Pancreas (tissue), 10 donors: ENCODE measurements at regions not wholly inside any gene's neighbourhood (a gene's known extent, or its start where the extent isn't known, plus 50 kb on each side); places are given as distances from the start of the nearest gene placed in this dataset.

Experiments used
- ATAC-seq, 4 donors: fragments of 200-7000 bp; cut with Tn5 transposase; one replicate each; pipeline versions ENCODE4 v1.8.0 to v1.9.1; 2020; ENCODE audit warnings: mild to moderate bottlenecking in 4 of 4, moderate library complexity in 4 of 4
- DNase-seq, 6 donors: peaks; one replicate each; pipeline ENCODE4 v3.0.0-alpha.2; 2020
- FAIRE-seq: peaks from 2 replicates; lab custom pipeline; 2012; peaks lifted over from hg19 to GRCh38; lab: Jason Lieb, UNC
- H3K27ac ChIP-seq, 4 donors: fragments of 200-600 bp; sonication (generic); 1 replicate in 3 of 4; 2 replicates in 1 of 4; pipeline versions ENCODE4 v1.5.0 to v1.8.0; 2020
- H3K27me3 ChIP-seq, 4 donors: fragments of 200-600 bp; one replicate each; pipeline ENCODE4 v1.8.0; 2021
- H3K36me3 ChIP-seq, 3 donors: fragments of 200-600 bp; sonication (generic) in 1 of 3; one replicate each; pipeline versions ENCODE4 v1.5.0 to v1.8.0; 2020 to 2021
- H3K4me1 ChIP-seq, 3 donors: fragments of 200-600 bp; one replicate each; pipeline ENCODE4 v1.8.0; 2021
- H3K4me3 ChIP-seq, 4 donors: fragments of 200-600 bp; sonication (generic) in 2 of 4; one replicate each; pipeline versions ENCODE4 v1.5.0 to v1.8.0; 2020 to 2021
- H3K9me3 ChIP-seq, 4 donors: fragments of 200-600 bp; one replicate each; pipeline ENCODE4 v1.8.0; 2021
- WGBS, 2 donors: extraction: QIAGEN DNeasy Blood & Tissue Kit; methylation state at CpG; one replicate each; pipeline ENCODE4 v1.1.7; 2013; 5-methylcytosine and 5-hydroxymethylcytosine counted together
- intact Hi-C, 3 donors: fragments of 100-400 bp; cut with DNase I; formaldehyde crosslinking; loops; one replicate each; pipeline versions ENCODE4 v1.11.1 to v1.14.2; 2022
- TF ChIP-seq, protein P1 (sequence below), 4 donors: fragments of 200-600 bp; sonication (generic) in 3 of 4; IDR thresholded peaks; one replicate each; pipeline versions ENCODE4 v1.5.0 to v1.8.0; 2021; ENCODE audit warnings: antibody characterized with exemption in 4 of 4
- donor health status: healthy with polysubstance abuse.
- donor health status: DM: no; HTN: no; CAD: no; lungs with moderate emphysema.
- donor health status: DM: no; HTN: no; CAD: no.
- donor health status: control.
- donor health status: control.
- donor health status: Bipolar disorder and iron deficiency.
- donor health status: DM: yes; HTN: yes; CAD: no.
- donor health status: DM: no; HTN: no; CAD: no.
- donor health status: DM: no; HTN: no; CAD: no.
- donor health status: DM: yes; HTN: yes; CAD: no.

GRCh38 chr1:29966526-29967045 lies 730.3 kb downstream of the PTPRU start:
- intact Hi-C loops: no loop called here
- Histone ChIP-seq H3K27me3 (no peaks in the 10 kb centered on the region), H3K27ac (no peak overlapping the region), H3K4me3 (no peak overlapping the region), H3K9me3 (no peaks in the 10 kb centered on the region), H3K36me3 (no peaks in the 10 kb centered on the region), H3K4me1 (no peaks in the 10 kb centered on the region)
- no peak for ATAC-seq
- no peak for FAIRE-seq
- DNase-seq: no peak
- TF ChIP-seq, protein P1, sequence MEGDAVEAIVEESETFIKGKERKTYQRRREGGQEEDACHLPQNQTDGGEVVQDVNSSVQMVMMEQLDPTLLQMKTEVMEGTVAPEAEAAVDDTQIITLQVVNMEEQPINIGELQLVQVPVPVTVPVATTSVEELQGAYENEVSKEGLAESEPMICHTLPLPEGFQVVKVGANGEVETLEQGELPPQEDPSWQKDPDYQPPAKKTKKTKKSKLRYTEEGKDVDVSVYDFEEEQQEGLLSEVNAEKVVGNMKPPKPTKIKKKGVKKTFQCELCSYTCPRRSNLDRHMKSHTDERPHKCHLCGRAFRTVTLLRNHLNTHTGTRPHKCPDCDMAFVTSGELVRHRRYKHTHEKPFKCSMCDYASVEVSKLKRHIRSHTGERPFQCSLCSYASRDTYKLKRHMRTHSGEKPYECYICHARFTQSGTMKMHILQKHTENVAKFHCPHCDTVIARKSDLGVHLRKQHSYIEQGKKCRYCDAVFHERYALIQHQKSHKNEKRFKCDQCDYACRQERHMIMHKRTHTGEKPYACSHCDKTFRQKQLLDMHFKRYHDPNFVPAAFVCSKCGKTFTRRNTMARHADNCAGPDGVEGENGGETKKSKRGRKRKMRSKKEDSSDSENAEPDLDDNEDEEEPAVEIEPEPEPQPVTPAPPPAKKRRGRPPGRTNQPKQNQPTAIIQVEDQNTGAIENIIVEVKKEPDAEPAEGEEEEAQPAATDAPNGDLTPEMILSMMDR (IDR thresholded peaks at IDR 0.05): no peak
- WGBS, 2 donors: 36 to 53% methylated on average over 2 of the region's 2 CpGs

DNA sequence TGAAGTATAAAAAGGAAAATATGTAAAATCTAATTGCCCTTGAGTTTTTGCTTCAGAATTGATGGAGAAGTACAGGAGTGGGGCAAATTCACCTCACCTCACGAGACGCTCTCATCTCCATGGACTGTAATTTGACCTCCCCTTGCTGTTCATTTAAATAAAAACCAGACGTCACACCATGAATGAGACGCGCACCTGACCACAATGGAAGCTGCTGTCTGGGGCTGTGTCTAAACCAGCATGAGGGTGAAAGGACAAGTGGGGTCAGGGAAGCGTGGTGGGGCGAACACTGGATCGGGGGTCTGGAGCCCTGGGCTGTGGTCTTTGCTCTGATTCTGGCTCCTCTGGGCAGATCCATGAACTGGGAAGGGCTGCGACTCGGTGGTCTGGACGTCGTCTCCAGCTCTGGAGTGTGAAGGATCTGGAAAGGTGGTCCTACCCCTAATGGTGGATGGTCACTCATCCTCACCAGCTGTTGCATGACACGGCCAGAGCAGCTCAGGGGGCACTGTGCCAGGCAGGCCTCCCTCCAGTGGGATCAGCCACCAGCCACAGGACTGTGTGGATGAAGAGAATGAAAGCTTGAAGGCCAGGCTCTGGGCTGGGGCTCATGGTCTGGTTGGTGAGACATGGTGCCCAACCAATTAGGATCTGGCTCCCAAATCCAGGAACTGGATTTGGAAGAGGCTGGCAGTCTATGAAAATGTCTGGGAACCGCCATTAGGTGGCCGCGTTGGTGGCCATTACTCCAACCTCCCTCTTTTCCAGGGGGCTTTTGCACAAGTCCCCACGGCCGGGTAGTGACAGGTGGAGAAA lies 728.6 kb downstream of the PTPRU start:
- TF ChIP-seq, protein P1 (IDR thresholded peaks at IDR 0.05): no peak
- Histone ChIP-seq H3K4me1 (no peaks in the 10 kb centered on the region), H3K9me3 (no peaks in the 10 kb centered on the region), H3K4me3 (no peak overlapping the region), H3K27me3 (no peaks in the 10 kb centered on the region), H3K36me3 (no peaks in the 10 kb centered on the region), H3K27ac (no peak overlapping the region)
- intact Hi-C loops: no loop called here
- ATAC-seq: no peak
- DNase-seq: no peak
- WGBS, 2 donors: 55 to 60% methylated on average over 17 to 18 of the region's 18 CpGs
- FAIRE-seq: no peak

GRCh38 chr1:29963946-29964345 lies 727.6 kb downstream of the PTPRU start:
- intact Hi-C loops: no loop called here
- Histone ChIP-seq H3K4me1 (no peaks in the 10 kb centered on the region), H3K27me3 (no peaks in the 10 kb centered on the region), H3K36me3 (no peaks in the 10 kb centered on the region), H3K9me3 (no peaks in the 10 kb centered on the region), H3K27ac (no peak overlapping the region), H3K4me3 (no peak overlapping the region)
- TF ChIP-seq, protein P1 (IDR thresholded peaks at IDR 0.05): no peak
- FAIRE-seq (no peak), ATAC-seq (no peak), DNase-seq (no peak)
- 60 to 74% methylated on average over 7 of the region's 7 CpGs for WGBS, 2 donors

GRCh38 chr1:29962831-29963247 lies 726.5 kb downstream of the PTPRU start:
- ATAC-seq: no peak
- WGBS, 2 donors: 37 to 55% methylated on average over 3 of the region's 3 CpGs
- no peak overlapping the region for H3K27ac ChIP-seq
- no peak for DNase-seq
- no peaks in the 10 kb centered on the region for H3K4me1 ChIP-seq
- TF ChIP-seq, protein P1 (IDR thresholded peaks at IDR 0.05): no peak
- intact Hi-C loops: no loop called here
- no peaks in the 10 kb centered on the region for H3K9me3 ChIP-seq
- H3K36me3 ChIP-seq: no peaks in the 10 kb centered on the region
- no peak overlapping the region for H3K4me3 ChIP-seq
- FAIRE-seq: no peak
- H3K27me3 ChIP-seq: no peaks in the 10 kb centered on the region

GRCh38 chr1:29962336-29962735 lies 726.0 kb downstream of the PTPRU start:
- Histone ChIP-seq H3K27ac (no peak overlapping the region), H3K27me3 (no peaks in the 10 kb centered on the region), H3K9me3 (no peaks in the 10 kb centered on the region), H3K4me3 (no peak overlapping the region), H3K4me1 (no peaks in the 10 kb centered on the region), H3K36me3 (no peaks in the 10 kb centered on the region)
- intact Hi-C loops: no loop called here
- FAIRE-seq: no peak
- TF ChIP-seq, protein P1 (IDR thresholded peaks at IDR 0.05): no peak
- DNase-seq: no peak
- WGBS, 2 donors: 21 to 31% methylated on average over 5 of the region's 5 CpGs
- no peak for ATAC-seq
